ENCODE measurements at regions not wholly inside any gene's neighbourhood (a gene's known extent, or its start where the extent isn't known, plus 50 kb on each side); places are given as distances from the start of the nearest gene placed in this dataset.
A peak's percentile ranks its signal among the peaks of the same experiment; 100 is the strongest.

DNA sequence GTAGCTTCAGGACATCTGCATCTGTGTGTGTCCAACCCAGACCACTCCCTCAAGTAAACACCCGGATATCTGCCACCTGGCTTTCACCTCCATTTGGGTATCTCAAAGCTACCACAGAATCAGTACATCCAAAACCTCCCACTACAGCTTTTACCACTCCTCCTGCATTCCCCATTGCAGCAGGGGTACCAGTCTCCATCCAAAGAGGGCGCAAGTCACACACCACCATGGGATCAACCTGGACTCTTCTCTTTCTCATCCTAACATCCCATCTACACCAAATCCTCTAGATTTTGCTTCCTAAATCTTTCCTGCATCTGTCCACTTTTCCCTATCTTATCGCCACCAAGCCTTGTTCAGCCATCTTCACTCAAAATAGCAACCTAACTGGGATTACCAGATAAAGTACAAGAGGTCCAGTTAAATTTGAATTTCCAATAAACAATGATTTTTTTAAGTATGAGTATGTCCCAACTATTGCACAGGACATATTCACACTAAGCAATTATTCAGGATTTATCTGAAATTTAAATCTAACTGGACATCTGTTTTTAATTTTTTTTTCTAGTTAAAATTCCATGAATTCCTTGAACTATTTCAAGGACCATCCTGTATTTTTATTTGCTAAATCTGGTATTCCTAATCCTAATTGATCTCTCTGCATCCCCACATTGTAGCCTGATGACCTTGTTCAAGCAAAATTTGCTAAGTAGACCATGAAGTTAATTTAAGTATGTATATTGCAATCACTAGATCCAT is 164.3 kb upstream of the MLN start:
- no peak for DNase-seq (ENCODE audit: low spot score)
- peak; percentile 77 for ATAC-seq

- DNase-seq (ENCODE audit: low spot score) (no peak), ATAC-seq (no peak)
Observed at GRCh38 chr6:33967265-33967767, 163.5 kb upstream of the MLN start.

DNA sequence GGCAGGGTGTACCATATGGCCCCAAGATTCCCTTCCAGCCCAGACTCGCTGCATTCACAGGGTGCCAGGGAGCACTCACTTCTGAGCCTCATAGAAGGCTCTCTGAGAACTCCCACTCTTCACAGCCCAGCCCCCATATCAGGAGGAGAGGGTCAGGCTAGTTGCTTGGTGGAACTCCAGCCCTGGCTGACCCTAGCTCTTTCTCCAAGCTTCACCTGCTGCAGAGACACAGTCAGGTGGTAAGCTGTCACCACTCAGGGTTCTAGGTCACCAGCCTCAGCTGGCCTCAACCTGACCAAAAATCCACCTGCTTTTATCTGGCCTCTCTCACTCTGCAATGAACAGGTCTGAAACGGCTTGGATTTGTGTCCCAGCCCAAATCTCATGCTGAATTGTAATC is 162.7 kb upstream of the MLN start:
- no peak for DNase-seq (ENCODE audit: low spot score)

GRCh38 chr6:33965766-33966165 is 162.0 kb upstream of the MLN start:
- no peak for DNase-seq (ENCODE audit: low spot score)
- ATAC-seq = no peak

More for the DNA sequence above, 162.7 kb upstream of the MLN start:
- no peak for ATAC-seq

DNA sequence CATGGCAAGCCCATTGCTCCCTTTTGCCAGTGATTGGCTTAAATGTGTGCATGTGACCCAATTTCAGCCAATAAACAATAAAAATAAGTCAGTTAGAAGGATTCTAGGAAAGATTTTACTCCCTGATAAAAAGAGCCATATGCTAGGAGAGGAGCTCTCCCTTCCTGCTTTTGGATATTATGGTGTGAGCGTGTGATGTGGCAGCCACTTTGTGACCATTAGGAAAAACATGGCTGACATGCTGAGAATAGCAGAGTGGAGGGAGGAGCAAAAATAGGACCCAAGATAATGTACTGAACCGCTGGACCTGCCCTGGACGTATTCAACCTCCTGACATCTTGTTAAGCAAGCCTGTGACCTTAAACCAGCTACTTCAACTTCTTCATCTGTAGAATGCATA is 160.6 kb upstream of the MLN start:
- DNase-seq (ENCODE audit: low spot score) (no peak), ATAC-seq (no peak)

GRCh38 chr6:33963136-33963750 is 159.4 kb upstream of the MLN start:
- ATAC-seq (no peak), DNase-seq (ENCODE audit: low spot score) (no peak)

- no peak for ATAC-seq
- DNase-seq (ENCODE audit: low spot score) = no peak
Observed at GRCh38 chr6:33962246-33963027, 158.6 kb upstream of the MLN start.

GRCh38 chr6:33961691-33962090 is 157.9 kb upstream of the MLN start:
- ATAC-seq (no peak), DNase-seq (ENCODE audit: low spot score) (no peak)

DNA sequence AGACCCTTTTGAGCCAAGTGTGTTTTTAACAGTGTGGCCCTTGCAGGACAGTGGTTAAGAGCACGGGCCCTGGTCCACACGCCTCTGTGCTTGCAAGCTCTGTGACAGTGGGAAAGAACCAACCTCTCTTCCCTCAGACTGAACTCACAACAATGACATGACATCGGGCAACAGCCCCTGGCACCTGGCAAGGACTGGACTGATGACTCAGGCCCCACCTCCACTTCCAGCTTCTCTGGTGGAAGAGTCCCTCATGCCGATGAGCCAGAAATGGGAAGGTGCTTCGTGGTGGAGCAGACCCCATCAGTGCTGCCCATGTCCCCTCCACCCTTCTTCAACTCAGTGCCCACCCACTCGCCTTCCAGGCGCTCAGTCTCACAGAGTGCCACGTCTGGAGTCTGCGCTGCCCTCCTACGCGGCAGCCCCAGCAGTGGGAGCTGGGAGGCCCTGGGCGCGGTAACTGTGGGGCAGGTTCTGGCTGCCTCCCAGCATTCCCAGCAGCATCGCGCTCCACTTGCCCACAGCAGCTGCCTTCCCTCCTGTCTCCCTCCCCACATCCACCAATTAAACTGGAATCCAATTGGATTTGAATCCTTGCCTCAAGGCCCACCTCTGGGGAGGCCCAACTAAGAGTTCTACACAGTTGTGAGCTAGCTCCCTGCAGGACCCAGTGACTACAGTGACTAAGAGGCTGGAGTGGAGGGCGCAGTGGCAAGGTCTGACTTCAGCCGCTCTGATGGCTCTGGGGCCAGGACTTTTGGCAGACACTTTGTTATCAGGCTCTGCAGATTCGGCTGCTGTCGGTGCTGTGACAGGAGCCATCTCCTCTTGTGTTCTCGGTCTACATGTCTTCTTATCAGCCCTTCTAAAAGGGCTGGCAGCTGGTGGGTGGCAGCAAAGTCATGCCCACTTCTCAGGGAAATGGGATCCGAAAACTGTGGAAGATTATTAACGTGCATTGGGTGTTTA is 156.8 kb upstream of the MLN start:
- DNase-seq (ENCODE audit: low spot score) = no peak
- ATAC-seq = no peak

DNA sequence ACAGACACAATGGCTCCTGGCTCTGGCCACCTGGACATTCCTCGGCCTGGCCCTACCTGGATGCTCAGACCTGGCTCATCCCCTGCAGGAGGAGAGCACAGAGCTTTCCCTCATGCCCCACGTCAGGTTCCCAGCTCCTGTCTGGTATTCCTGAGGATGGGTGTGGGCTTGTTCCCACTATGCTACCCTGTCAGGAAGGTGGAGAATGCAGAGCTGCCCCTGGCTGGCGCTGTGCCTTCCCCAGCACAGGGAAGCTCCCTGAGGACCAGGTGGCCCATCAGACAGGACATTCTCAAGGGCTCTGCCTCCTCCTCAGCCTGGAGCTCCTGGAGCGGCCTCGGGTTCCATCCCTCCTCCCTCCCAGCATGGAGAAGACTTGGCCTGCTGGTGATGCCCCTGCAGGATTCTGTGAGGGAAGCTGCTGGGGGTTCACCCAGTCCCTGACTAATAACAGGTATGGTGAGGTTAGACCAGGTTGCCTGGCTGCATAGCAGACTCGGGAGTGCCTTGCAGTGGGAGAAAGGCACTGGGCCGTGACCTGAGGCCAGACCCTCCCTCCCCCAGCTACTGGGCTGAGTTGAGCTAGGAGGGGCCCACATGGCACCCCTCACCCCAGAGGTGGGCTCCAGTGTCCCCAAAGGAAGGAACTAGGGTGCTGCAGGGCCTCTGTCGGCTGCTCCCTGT is 156.0 kb upstream of the MLN start:
- ATAC-seq (no peak), DNase-seq (ENCODE audit: low spot score) (no peak)

DNA sequence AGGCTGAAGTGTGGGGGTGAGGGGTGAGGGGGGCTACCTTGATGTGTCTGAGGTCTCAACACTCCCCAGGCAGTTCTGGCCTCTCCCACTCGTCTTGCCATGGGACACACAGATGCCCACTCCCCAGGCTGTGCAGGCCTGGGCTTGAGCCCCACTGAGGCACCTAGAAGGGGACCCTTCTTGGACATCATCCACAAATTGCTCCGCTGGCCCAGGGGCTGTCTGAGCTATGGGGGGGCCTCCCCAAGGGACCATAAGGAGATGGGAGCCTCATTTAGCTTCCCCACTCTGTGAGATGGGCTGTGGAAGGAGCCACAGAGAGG is 155.5 kb upstream of the MLN start:
- DNase-seq (ENCODE audit: low spot score) = no peak

GRCh38 chr6:33958526-33959328 is 154.9 kb upstream of the MLN start:
- ATAC-seq (peak; percentile 20), DNase-seq (ENCODE audit: low spot score) (no peak)

More for the DNA sequence above, 155.5 kb upstream of the MLN start:
- no peak for ATAC-seq

GRCh38 chr6:33957892-33958525 is 154.2 kb upstream of the MLN start:
- no peak for ATAC-seq
- no peak for DNase-seq (ENCODE audit: low spot score)

DNA sequence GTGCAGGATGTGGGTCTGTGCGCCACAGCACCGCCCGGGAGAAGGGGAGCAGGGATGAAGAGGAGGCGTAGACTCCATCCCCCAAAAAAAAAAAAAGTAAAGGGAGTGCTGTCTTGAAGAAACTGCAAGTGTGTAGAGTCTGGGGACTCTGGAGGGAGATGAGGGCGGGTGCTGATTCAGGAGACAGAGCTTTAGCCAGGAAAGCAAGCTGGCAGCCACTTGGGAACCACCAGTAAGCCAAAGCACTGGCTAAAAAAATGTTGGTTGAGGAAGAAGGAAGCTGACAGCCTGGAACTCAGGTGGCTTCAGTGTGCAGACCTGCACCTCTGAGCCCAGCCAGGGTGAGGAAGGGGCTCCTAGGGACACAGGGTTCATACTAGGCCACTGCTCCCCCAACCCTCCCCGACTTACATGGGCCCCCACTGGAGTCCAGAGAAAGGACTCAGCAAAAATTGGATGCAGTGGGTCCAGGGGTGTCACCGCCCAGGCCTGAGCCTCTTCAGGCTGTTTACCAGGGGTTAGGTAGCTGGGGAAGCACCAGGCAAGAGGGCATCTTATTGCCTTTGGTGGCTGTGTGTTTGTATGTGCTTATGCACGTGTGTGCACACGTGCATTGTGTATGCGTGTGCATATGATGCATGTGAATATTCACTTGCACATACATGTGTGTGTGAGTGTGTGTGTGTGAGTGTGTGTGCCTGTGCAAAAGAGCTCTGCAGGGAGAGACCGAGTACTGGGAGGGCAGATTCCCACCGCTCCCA is 153.5 kb upstream of the MLN start:
- ATAC-seq (no peak), DNase-seq (ENCODE audit: low spot score) (no peak)

DNA sequence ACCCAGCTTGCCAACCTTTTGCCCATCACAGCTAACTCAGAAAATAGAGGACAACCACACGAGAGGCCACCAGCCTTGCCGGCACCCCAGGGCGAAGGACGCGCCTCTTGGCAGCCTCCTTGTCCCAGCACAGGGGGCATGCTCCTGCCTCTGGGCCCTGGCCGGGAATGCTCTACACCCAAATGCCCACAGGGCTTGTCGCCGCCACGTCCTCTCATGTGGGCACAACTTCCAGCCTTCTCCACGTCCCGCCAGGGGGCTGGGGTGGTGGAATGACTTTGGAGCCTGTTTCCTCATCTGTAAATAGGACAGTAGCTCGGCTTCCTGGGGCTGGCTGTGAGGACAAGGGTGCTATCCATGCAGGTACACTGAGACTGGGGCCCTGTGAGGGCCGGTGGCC is 152.4 kb upstream of the MLN start:
- no peak for DNase-seq (ENCODE audit: low spot score)
- ATAC-seq = no peak

DNA sequence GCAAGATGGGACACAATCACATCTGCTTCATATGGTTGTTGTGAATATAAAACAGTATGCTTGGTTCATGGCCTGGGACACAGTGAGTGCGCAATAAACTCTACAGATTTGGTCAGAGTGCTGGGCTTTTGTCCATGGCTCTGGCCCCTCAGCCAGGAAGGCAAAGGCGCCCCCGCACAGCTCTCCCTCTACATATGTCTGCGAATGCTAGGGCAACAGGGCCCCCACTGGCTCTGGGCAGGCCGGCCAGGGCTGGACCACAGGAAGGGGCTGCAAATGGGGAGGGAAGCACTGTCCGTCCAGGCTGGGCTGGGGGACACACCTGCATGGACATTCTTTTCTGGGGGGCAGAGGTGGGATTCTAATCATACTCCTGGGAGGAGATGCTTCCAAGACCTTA is 151.8 kb upstream of the MLN start:
- DNase-seq (ENCODE audit: low spot score) (no peak), ATAC-seq (no peak)

- ATAC-seq = no peak
Observed at GRCh38 chr6:33954453-33954852, 150.7 kb upstream of the MLN start.

DNA sequence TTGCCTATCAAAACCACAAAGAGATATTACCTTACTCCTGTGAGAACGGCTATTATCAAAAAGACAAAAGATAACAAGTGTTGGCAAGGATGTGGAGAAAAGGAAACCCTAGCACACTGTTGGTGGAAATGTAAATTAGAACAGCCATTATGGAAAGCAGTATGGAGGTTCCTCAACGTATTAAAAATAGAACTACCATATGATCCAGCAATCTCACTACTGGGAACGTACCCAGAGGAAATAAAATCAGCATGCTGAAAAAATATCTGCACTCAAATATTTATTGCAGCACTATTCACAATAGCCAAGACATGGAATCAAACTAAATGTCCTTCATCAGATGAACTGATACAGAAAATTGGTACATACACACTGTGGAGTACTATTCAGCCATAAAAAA is 149.4 kb upstream of the MLN start:
- ATAC-seq (no peak), DNase-seq (ENCODE audit: low spot score) (no peak)

More at GRCh38 chr6:33954453-33954852, 150.7 kb upstream of the MLN start:
- DNase-seq (ENCODE audit: low spot score) = no peak

Data from left lobe of liver (tissue), 2 donors.